Peyer's patch (tissue), 4 donors: ENCODE measurements at regions not wholly inside any gene's neighbourhood (a gene's known extent, or its start where the extent isn't known, plus 50 kb on each side); places are given as distances from the start of the nearest gene placed in this dataset.

Experiments
- CTCF ChIP-seq, 6 experiments: fragments of 450-650 bp in 4 of 6; fragments of 200-600 bp in 2 of 6; sonication (generic) in 1 of 6; IDR thresholded peaks; one replicate each; pipeline ENCODE4 v1.5.1; 2017 to 2019; ENCODE audit warnings: antibody characterized with exemption in 6 of 6, mild to moderate bottlenecking in 3 of 6, moderate library complexity in 1 of 6
- POLR2A ChIP-seq, 2 donors: fragments of 450-650 bp; IDR thresholded peaks; one replicate each; pipeline ENCODE4 v1.5.1; 2017; ENCODE audit warnings: antibody characterized with exemption in 2 of 2, mild to moderate bottlenecking in 2 of 2, moderate library complexity in 2 of 2

- no peak for TF ChIP-seq CTCF (IDR thresholded peaks at IDR 0.05)
- TF ChIP-seq POLR2A (IDR thresholded peaks at IDR 0.05) = no peak
Measured at GRCh38 chr2:196248467-196249094, 77.2 kb upstream of the STK17B start.
